GM21723 (cell line): ENCODE measurements at regions not wholly inside any gene's neighbourhood (a gene's known extent, or its start where the extent isn't known, plus 50 kb on each side); places are given as distances from the start of the nearest gene placed in this dataset.

Experiments
- ATAC-seq: cut with Tn5 transposase; IDR thresholded peaks from one replicate; pipeline ENCODE4 v1.9.1; 2021; ENCODE audit warnings: mild to moderate bottlenecking, moderate library complexity; ENCODE audit not compliant: unreplicated experiment

DNA sequence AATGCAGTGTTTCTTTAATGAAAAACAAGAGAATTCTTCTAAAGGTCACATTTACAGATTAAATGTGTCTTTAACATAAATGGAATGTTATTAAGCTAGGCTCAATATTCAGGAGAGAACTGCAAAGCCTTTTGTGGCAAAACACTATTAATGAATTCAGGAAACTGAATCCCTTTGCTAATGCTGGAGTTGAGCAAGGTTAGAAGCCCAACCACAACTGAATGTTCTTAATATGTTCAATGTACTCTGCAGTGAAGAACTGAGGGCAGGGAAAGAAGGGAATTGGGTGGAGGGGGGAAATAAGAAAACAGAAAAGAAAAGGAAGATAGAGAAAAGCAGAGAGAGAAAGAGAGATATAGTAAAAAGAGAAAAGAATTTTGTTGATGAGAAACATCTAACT, 276.7 kb upstream of the TMEM161B start:
- ATAC-seq, result no peak

DNA sequence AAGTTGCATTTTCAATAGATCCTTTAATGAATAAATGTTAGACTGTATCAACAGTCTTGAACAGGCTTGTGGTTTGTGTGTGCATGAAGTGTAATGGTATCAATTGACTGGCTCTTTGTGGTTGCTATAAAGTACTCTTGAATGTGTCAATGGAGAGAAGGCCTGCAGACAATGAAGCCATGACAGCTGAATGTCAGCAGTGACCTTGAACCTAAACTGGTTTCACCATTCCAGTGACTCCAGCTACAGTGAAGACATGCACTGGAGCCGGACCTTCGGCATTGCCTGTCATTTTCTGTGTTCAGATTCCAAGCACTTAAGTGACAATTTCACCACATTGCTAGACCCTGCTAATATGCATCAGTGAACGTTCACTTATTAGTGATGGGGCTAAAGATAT, 276.0 kb upstream of the TMEM161B start:
- no peak for ATAC-seq

DNA sequence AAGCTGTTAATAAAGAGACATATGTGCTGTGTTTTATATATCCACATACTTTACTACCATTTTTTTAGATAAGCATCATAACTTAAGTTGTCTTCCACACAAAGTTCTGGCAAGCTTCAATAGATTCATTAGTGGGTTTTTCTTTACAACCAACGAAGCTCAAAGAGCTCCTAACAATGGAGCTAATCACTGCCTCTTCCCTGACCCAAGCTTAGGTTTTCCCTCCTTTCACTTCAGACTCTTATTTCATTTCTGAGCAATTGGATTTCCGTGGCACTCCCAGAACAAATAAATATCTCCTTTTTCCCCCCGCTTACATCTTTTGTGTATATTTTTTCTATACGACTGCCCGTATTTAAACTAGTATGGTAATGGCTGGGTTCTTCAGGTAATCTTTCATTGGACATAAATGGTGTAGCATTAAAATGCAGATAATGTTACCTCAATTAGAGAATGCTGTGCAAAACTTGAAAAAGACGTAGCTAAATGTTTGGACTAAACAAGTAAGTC, 275.5 kb upstream of the TMEM161B start:
- no peak for ATAC-seq

DNA sequence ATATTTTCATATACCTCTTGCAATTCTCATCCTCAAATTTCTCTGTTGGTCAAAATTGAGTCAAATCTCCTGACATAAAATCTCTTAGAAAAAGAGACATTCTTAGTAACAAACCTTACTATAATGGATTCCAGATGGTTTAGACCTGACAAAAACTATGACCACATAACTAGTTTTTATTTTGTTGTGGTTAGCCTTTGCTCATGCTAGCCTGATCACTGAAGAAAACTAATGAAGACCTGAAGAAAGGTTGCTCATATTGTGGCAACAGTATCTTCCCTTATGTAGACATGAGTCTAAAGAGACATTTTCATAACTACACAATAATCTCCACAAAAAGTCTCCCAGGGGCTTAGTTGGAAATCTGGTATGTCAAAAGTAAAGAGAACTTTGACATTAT, 274.1 kb upstream of the TMEM161B start:
- ATAC-seq, result no peak

GRCh38 chr5:88540471-88541115, 271.9 kb upstream of the TMEM161B start:
- ATAC-seq, result no peak

DNA sequence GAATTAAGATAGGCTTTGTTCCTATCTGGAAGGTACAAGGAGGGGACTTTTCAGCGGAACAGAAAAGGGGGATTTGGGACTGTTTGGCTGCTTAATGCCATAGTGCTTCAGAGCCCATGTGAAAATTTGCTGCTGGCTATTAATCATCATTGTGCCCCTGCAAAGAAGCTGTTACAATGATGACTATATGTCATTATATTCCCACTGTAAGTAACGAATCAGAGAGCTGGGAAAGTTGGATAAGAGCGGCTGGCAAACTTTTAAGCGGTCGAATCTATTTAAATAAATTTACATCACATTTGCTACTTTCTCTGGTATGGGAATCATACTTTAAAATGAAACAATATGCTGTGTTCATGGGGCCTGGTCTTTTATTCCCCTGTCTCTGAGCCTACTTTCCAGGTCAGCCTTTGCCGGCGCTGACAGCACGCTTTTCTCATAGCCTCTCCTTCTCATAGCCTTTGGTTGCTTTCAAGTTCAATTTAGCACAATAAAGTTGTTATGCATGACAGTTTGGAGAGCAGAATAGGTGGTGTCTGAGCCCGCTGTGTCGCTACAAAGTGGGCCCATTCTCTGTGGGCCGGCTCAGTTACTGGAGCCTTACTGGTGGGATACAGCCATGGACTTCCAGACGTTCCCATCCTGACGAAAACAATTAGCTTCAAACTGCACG, 271.2 kb upstream of the TMEM161B start:
- ATAC-seq, result no peak

- no peak for ATAC-seq
These were observed 270.4 kb upstream of the TMEM161B start for GRCh38 chr5:88539026-88539425.

- no peak for ATAC-seq
These were observed 267.5 kb upstream of the TMEM161B start for GRCh38 chr5:88536146-88536545.

- no peak for ATAC-seq
These were observed 256.3 kb upstream of the TMEM161B start for GRCh38 chr5:88524941-88525340.

- ATAC-seq, result no peak
These were observed 250.4 kb upstream of the TMEM161B start for GRCh38 chr5:88519066-88519465.

- ATAC-seq, result no peak
These were observed 249.7 kb upstream of the TMEM161B start for GRCh38 chr5:88518131-88519016.

GRCh38 chr5:88515881-88516819, 247.5 kb upstream of the TMEM161B start:
- no peak for ATAC-seq

GRCh38 chr5:88515068-88515467, 246.4 kb upstream of the TMEM161B start:
- no peak for ATAC-seq

DNA sequence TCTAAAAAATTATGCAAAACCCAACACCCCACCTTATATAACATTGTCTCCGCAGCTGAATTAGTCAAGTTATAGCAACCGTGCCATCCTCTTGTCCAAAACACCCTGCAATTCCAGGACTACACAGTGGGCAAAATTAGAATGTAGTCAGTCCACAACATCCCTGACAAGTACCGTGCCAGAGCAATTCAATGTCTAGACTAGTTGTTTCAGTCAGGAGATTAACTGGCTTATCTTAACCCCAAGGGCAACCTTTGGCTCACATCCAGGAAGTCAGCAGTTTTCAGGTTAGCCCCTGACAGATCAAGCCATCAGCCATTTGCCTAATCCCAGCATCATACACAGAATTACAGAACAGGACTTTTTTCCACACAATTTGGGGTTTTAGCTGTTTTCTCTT, 240.8 kb upstream of the TMEM161B start:
- no peak for ATAC-seq

DNA sequence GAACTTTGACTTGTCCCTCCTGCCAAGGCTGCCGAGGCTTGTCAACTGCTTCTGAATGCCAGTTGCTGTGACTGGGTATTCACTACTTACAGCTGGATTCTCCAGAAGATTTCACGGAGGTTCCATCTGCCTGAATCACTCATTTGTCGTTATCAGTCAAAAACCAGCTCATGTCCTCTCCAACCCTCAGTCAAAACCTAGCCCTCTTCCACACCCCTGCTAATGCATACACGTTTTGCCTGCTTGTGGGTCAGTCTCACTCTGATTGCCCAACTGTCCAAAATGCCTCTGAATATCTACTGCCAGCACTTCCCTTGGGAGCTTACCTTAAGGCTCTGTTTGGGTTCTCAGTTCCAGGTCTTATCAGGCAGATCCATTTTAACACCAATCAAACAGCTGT, 238.6 kb upstream of the TMEM161B start:
- ATAC-seq, result no peak

DNA sequence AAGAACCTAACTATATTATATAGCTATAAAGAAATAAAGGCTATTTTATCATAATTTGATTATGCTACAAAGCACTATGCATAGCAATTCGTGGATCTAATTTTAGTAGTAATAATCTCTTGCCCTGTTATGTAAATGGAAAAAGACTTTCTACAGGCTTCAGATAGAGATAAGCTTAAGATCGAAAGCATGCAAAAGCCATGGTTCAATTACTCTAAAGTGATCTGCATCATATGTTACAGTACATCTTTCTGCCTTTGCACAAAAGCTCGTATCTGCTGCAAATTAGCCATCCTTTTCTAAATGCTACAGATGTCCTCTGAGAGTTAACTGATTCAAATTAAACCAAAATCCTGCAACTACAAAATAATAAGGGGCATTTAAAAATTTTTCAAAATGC, 234.8 kb upstream of the TMEM161B start:
- ATAC-seq, result no peak

GRCh38 chr5:88503041-88503345, 234.3 kb upstream of the TMEM161B start:
- peak; percentile 10 for ATAC-seq

- ATAC-seq, result peak; percentile 96
These were observed 233.8 kb upstream of the TMEM161B start for GRCh38 chr5:88502179-88503040.

DNA sequence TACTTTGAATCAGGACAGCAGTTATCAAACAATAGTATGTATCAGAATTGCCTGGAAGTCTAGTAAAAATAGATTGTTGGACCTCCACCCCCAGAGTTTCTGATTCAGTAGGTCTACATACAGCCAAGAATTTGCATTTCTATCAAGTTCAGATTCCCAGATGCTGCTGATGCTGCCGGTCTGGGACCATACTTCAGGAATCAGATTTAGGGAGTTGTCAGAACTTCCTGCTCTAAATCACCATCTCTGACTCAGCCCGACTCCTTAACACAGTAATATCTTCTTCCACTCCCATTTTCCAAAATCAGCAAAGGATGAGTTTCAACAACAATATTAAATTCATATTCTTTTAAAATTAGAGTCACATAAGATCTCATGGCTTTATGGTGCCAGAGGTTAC, 227.2 kb upstream of the TMEM161B start:
- ATAC-seq, result no peak

DNA sequence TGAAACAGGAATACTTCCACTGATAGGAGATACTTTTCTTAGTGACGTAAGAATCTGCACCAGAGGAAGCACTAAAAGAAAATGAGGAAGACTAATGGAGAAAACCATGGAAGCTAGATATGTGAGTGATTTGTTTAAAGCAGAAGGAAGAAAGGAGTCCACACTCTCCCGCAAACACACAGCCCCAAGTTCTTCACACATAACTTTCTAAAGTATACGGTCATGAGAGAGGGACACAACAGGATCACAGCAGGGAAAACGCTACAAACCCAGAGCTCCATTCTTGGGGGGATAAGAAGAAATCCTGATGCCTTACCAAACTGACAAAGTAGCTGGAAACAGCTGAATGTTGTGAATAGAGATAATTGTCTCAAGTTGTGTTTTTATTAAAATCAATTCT, 222.2 kb upstream of the TMEM161B start:
- no peak for ATAC-seq
